GM21529 (cell line): ENCODE measurements at regions not wholly inside any gene's neighbourhood (a gene's known extent, or its start where the extent isn't known, plus 50 kb on each side); places are given as distances from the start of the nearest gene placed in this dataset.

Experiments used
- ATAC-seq: cut with Tn5 transposase; IDR thresholded peaks from one replicate; pipeline ENCODE4 v1.9.1; 2021; ENCODE audit not compliant: unreplicated experiment

DNA sequence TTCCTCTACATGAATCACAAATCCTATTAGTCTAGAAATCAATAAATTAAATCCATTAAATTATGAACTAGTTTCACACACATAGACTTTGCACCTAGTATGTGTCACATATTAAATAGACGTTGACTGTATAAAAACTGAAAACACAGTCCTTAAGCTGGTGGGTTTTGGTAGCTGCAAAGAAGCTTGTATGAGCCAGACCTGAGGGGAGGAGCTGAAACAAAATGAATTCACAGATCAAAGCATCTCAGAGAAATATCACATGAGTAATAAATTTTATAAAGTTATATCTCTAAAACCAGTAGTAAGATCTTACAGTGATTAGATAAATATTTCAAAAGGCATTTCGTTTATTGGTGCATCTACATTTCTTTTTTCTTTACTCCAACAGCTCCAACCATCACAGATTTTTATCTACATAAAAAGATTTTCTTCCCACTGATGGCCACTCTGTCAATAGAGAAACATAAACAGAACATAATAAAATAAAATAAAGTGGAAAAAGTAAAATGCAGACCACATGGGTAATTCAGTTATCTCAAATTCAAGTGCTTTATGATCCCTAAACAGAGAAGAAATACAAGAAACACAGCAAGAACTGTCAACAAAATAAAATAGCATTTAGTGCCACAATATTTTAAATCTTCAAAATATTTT, 420.0 kb upstream of the CYRIA start:
- no peak for ATAC-seq

DNA sequence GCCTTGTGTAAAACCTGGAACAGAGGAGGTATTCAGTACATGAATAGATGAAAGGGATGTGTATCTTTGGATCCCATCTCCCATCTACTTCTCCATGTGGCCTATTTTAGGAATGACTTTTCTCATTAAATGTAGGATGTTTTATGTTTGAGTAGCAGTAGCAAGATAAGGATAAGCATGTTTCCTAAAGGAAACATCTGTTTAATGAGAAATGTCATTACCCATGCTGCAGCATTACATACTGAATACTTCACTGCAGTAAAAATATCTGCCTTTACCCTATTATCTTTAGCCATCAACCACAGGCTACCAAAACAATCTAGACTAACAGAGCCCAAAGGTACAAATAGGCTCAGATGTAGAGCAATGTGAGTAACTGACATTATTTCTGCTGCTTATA, 419.2 kb upstream of the CYRIA start:
- no peak for ATAC-seq

DNA sequence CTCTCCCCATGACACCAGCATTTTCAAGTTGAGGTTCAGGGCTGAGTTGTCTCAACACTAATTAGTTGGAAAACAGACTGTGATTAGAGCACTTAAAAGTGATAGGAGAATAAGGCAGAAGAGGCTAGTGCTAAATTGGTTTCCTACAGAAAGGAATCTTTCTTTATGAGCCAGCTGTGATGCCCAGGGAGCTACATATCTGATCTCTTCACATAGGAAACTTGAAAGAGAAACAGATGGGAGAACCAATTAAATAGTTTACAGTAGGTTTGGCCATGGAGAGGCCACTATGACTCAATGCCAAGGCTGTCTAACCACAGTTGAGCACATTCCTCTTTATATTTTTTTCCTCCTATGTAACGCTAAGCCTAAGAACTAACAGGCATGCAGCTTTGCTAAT, 418.3 kb upstream of the CYRIA start:
- no peak for ATAC-seq

DNA sequence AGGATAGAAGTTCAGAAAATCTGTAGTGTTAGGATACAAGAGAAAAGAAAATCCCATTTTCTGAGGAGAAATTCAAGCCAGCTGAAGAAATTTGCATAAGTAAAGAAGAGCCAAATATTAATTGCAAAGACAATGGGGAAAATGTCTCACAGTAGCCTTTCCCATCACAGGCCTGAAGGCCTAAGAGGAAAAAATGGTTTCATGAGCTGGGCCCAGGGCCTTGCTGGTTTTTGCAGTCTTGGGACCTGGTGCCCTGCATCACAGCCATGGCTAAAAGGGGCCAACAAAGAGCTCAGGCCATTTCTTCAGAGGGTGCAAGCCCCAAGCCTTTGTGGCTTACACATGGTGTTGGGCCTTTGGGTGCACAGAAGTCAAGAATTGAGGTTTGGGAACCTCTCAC, 413.6 kb upstream of the CYRIA start:
- ATAC-seq: no peak

DNA sequence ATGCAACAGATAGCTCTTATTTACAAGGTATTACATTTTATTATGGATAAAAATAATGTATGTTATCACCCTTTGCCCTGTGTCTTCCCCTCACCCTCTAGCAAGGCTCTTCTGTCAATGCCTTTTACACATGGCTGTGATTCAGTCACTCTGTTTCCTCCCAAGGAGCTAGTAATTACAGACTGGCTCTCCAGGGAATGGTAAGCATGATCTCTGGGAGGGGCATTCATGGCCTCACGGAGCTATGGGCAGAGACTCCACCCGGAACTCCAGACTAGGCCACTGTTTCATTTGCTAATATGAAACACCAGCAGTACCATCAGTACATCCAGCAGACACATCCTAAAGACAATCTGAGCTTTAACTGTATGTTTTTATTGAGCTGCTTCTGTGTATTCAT, 410.9 kb upstream of the CYRIA start:
- no peak for ATAC-seq

DNA sequence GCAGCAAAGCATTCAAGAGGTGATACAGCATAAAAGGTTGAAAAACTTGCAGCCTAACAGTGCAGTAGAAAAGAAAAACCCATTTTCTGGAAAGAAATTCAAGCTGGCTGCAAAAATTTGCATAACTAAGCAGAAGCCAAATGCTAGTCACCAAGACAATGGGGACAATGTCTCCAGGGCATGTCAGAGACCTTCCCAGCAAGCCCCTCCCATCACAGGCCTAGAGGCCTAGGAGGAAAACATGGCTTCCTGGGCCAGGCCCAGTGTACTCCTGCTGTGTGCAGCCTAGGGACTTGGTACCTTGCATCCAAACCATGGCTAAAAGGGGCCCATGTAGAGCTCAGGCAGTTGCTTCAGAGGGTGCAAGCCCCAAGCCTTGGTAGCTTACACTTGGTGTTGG, 405.1 kb upstream of the CYRIA start:
- ATAC-seq: no peak

DNA sequence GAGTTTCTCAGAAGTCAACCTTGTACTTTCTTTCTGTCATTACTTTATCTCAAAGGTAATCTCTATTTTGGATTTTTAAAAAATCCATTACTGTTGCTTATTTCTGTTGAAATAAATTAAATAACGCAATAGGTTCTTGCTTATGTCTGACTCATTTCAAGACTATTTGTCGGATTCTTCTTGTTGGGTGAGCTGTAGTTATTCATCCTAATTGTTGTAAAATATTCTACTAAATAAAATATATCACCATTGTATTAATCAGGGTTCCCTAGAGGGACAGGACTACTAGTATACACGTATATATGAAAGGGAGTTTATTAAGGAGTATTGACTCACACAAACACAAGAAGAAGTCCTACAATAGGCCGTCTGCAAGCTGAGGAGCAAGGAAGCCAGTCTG, 403.9 kb upstream of the CYRIA start:
- ATAC-seq: no peak

DNA sequence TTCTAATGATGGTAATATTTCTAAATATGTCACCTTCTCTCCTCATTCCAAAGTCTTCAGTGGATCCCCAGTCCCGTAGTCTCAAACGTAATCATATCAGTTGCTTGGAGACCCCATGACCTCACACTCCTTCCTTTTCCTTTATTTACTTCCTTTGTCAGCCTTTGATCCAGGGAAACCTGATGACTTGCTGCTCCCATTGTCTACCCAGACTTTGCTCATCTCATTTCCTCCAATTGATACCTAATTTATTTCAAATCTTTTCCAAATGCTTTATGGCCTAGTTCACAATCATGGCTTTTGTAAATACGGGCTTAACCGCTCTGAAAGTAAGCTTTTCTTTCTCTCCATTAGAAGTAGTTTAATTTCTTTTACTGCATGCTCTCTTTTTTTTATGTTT, 402.4 kb upstream of the CYRIA start:
- ATAC-seq: no peak

DNA sequence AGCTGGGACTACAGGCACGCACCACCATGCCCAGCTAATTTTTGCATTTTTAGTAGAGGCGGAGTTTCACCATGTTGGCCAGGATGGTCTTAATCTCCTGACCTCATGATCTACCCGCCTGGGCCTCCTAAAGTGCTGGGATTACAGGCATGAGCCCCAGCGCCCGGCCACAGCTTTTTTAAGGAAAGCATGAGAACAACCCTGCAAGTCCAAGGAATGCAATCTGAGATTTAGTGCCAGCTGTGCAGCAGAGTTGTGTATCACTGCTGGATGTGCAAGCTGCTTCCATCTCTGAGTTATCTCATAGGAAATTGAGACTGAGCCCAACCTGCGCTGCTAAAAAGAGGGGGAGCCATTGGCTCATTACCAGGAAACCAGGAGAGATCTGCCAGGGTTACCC, 399.9 kb upstream of the CYRIA start:
- no peak for ATAC-seq

DNA sequence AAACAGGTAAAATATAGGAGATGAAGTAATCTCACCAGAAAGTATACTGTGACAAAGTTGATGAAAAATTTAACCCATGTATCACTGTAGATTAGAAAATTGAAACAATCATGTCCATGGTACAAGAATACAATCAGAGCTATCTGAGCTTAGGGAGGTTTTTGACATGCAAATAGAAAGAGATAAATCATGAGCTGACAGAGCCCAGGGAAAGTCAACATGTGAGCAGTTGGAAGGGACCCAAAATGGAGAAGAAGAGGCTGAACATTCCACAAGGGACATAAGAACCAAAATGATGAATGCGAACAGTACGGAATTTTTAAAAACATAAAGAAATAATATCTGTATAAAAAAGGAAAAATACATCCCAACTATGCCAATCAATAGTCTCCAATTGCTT, 395.4 kb upstream of the CYRIA start:
- ATAC-seq: no peak

DNA sequence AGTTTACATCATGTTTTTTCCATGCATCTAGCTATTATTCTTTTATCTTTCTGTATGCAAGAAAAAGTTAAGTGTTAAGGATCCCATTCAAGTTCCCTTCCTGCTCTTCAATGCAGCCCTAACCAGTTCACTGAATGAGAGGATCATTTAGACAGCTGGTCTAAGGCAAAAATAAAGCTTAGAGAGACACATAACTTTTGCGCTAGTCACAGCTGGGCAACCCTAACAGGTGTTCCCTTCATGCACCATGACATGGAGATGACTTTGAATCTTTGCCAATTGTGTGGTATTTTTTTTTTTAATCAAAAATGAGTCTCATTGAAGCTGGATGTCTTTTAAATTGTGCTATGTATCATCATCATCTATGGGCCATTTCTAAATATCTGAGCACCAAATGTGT, 393.8 kb upstream of the CYRIA start:
- ATAC-seq: no peak

DNA sequence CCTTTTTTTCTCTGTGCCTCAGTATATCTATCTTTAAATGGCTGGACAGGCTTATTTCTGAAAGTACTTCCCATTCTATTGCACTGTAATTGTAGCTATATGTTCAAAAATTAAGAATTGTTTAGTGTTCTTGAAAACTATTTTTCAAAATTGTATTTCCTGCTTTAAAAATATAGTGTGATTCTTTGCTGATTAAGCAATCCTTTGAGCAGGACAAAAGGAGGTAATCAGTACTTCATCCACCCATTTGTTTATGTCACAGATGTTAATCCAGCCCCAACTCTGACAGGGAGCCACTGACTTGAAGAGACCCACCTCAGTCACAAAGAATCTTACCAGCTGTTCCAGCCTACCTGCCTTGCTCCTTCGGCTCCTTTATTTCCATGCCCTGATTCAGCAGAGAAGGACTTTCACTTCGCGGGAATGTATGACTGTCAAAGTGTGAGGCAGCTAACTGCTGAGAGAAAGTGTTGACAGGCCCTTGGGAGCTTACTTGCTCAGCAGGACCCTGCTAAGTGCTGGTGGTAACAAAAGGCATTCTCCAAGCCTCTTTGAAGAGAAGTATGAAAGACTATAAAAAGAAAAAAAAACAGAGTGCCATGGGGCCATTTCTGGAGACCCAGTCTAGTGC, 393.3 kb upstream of the CYRIA start:
- no peak for ATAC-seq

DNA sequence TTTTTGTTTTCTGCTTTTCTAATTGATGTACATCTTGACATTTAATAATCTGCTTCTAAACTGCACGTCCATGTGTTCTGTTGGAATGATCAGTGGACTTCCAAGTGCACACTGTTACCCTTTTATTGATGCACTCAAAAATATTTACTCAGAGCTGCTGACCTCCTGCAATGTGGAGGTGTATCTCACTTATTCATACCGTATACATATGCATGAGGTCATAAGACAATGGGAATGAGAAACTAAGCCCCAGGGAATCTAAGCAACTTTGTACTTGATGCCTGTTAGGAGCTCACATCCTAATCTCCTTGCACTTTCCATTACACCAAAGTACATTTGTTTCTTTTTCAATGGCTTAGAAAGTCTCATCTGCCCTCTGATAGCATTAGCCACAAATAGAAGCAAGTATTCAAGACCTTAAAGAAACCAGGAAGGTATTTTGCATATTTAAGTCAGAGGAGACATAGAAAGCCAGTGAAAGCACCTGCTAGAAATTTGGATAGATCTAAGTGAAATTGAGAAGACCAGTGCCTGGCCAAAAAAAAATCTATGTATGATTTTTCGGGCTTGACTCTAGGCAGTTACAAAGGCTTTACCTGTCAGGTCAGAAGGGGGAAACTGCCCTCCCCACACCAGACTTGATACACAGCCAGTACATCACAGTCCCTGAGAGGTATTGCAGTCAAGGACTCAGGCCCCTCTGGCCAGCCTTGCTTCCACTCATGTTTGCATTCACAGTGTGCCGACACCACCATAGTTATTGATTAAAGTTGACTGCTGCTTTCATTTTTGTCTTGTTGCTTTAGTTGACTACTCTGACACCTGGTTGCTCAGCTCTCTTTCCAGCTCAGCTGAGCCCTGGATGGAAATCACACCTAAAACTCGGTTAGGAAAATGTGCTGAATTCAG, 391.7 kb upstream of the CYRIA start:
- ATAC-seq: peak; percentile 72

DNA sequence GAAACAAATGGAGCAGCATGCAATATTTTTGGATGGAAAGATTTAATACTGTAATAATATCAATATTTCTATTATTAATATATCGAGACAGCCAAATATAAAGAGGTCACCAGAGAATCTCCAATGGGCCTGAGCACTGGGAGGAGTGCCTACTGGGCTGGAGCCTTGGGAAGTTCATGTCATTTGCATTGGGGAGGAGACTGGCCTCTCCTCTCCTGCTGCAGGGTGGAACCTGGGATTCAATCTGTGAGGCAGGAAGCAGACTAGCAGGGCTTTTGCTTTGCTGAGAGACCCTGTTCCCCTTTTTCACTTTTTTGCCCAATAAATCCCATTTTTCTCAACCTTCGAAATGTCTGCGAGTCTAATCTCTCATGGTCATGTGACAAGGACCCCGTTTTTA, 390.6 kb upstream of the CYRIA start:
- ATAC-seq: no peak

DNA sequence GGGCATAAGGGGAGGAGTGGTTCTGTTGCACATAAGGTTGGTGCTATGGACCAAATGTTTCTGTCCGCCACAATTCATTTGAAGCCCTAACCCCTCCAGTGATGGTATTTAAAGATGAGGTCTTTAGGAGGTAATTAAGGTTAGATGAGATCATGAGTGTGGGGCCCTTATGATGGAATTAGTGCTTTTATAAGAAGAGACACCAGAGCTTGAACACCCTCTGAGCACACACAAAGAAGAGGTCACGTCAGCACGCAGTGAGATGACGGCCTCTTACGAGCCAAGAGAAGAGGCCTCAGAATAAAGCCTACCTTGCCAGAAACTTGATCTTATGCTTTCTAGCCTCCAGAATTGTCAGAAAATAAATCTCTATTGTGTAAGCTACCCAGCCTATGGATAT, 386.4 kb upstream of the CYRIA start:
- no peak for ATAC-seq

DNA sequence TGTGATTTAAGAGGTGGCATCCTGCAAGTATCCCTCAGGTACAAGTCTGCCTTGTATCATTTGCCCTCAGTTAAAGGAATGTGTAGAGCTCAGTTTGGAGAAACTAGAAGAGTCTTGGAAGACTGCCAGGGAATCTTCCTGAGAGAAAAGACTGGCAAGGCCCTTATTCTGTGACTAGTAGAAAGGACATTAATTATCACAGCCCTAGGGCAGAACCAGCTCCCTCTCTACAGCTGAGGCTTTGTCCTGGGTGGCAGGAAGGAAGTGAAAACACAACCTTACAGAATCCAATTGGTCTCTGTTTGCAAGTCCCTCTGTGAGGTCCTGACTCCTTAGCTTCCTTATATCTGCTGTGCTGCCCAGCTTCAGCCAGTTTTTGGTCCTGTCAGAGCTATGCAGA, 385.9 kb upstream of the CYRIA start:
- no peak for ATAC-seq

DNA sequence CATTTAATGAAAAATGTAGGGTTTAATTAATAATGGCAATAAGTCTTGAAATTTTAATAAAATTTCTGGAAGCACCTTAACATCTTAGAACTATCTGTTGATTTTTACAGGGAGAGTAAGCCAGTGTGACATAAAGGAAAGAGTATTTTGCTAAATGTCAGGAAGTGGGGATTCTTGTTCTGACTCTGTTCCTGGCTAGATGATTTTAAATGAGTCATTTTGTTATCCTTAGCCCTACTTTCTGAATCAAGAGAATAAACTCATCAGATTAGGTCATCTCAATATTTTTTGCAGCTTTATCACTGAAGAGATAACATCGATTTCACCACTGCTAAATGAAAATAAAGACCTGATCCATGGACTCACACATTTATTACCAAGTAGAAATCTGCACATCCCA, 377.5 kb upstream of the CYRIA start:
- no peak for ATAC-seq

DNA sequence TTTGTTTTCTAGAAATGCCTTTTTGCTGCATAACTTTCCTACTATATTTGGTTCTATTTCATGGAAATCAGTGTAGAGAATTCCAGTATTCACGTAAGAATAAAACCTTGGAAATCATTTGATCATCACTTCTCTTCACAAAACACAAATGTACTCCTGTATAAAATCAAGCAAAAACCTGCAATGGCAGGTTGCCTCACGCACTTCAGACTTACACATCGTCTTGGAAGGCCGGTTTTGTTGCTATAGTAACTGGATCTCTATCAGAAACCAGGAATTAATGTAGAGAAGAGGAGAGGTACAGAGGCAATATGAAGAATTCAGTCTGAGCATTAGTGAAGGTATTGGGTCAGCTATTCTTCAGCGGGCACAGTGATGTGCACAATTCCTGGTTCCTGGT, 370.7 kb upstream of the CYRIA start:
- ATAC-seq: no peak

DNA sequence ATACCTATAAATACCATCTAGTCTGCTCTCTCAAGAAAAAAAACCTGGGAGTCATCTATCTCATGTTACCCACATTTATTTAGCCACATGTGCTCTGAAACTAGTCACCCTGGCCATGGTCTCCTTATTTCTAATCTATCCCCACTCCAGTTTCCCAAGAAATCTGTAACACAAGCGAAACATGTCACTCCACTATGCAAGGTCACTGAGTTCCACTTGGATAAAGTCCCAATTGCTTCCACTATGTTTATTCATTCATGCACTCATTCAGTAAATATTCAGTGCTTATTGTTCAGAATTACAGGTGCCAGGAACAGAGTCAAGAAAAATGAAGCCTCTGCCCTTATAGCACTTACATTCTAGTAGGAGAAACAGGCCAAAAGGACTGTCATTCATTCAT, 369.4 kb upstream of the CYRIA start:
- ATAC-seq: no peak

DNA sequence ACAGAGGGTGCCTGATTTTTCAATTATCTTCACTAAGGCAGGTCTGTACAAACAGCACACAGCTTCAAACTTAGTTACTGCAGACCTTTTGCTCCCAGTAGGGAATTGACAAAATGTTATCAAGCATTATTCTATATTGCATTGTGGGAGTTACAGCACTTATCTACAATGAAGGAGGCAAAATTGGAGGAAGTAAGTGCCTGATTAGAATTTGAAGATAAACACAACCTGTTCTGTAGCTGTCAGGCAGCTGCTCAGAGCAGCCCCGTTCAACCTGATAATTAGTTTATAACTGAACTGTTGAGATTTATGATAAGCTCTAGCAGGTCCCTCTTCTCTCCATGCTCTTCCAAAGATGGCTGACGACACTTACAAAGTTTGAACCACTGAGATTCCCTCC, 364.4 kb upstream of the CYRIA start:
- no peak for ATAC-seq

DNA sequence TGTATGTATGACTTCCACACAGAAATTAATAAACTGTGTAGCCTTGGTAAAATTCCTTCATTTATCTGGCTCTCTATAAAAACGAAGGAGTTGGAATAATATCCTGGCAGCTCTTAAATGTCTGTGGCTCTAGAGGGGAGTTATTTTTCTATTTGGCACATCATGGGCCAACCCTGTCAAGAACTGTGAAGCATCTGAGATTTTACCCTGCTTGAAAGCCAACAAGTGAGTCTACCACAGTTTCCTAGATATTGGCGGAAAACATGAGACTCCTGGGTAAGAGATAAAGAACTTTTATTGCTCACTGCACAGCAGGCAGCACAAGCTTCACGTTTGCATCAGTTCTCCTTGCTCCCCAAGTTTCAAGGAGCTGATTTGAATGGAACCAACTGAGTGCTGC, 346.7 kb upstream of the CYRIA start:
- no peak for ATAC-seq

DNA sequence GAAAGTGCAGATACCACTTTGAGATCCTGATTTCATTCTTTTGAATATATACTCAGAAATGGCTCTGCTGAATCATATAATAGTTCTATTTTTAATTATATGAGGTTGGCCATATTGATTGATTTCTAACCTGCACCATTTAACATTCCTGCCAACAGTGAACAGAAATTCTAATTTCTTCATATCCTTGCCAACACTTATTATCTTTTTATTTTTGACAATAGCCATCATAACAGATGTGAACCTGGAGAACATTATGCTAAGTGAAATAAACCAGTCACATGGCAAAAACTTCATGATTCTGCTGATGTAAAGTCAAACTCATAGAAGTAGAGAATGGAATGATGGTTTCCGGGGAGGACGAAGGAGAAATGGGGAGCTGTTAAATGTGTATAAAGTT, 344.5 kb upstream of the CYRIA start:
- no peak for ATAC-seq
